Keratinocyte (primary cell): ENCODE measurements at regions not wholly inside any gene's neighbourhood (a gene's known extent, or its start where the extent isn't known, plus 50 kb on each side); places are given as distances from the start of the nearest gene placed in this dataset.

ENCODE experiments used
- CTCF ChIP-seq, 3 experiments: IDR thresholded peaks in 1 of 3; conservative IDR thresholded peaks in 1 of 3; optimal IDR thresholded peaks in 1 of 3; 2 replicates in 2 of 3; 3 replicates in 1 of 3; pipeline versions ENCODE3 to v1.5.1; 2011; ENCODE audit warnings: low read length in 3 of 3, mild to moderate bottlenecking in 3 of 3, moderate library complexity in 2 of 3, control low read depth in 1 of 3, inconsistent platforms in 1 of 3; ENCODE audit not compliant: insufficient read depth in 2 of 3; ENCODE audit errors: extremely low read depth in 1 of 3
- EZH2 ChIP-seq: IDR thresholded peaks from one replicate; pipeline ENCODE4 v1.6.1; 2012; ENCODE audit warnings: inconsistent platforms, mild to moderate bottlenecking, low read length, moderate library complexity

GRCh38 chr3:188076176-188076575, 77.8 kb upstream of the LPP start:
- TF ChIP-seq CTCF (optimal IDR thresholded peaks at IDR 0.05 in 1 of 3, IDR thresholded peaks at IDR 0.05 in 1 of 3, conservative IDR thresholded peaks at IDR 0.05 in 1 of 3; ENCODE audit: extremely low read depth in 1 of 3, insufficient read depth in 2 of 3, low read length in 3 of 3) (no peak), EZH2 (no peak)
